GM12873 (cell line): ENCODE measurements at regions not wholly inside any gene's neighbourhood (a gene's known extent, or its start where the extent isn't known, plus 50 kb on each side); places are given as distances from the start of the nearest gene placed in this dataset.

Experiments
- TF ChIP-seq, protein P1 (sequence below): IDR thresholded peaks from 2 replicates; pipeline ENCODE4 v1.5.1; 2012; ENCODE audit warnings: low read depth, mild to moderate bottlenecking, moderate library complexity, low read length, control low read depth; ENCODE audit not compliant: insufficient read depth; ENCODE audit errors: missing control alignments

DNA sequence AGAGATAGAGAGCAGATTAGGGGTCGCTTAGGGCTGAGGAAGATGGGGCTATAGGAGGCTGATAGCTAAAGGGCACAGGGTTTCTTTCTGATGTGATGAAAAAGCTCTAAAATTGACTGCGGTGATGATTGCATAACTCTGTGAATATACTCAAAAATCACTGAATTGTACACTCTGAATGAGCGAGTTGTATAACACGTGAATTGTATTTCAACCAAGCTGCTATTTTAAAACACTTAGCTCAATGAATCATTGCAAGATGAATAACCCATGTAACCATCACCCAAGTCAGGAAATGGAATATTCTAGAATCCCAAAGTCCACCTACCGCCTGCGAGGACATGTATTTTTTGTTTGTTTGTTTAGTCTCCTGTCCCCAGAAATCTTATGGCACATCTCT, 60.1 kb upstream of the CCND2 start:
- TF ChIP-seq, protein P1, sequence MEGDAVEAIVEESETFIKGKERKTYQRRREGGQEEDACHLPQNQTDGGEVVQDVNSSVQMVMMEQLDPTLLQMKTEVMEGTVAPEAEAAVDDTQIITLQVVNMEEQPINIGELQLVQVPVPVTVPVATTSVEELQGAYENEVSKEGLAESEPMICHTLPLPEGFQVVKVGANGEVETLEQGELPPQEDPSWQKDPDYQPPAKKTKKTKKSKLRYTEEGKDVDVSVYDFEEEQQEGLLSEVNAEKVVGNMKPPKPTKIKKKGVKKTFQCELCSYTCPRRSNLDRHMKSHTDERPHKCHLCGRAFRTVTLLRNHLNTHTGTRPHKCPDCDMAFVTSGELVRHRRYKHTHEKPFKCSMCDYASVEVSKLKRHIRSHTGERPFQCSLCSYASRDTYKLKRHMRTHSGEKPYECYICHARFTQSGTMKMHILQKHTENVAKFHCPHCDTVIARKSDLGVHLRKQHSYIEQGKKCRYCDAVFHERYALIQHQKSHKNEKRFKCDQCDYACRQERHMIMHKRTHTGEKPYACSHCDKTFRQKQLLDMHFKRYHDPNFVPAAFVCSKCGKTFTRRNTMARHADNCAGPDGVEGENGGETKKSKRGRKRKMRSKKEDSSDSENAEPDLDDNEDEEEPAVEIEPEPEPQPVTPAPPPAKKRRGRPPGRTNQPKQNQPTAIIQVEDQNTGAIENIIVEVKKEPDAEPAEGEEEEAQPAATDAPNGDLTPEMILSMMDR, result no peak

DNA sequence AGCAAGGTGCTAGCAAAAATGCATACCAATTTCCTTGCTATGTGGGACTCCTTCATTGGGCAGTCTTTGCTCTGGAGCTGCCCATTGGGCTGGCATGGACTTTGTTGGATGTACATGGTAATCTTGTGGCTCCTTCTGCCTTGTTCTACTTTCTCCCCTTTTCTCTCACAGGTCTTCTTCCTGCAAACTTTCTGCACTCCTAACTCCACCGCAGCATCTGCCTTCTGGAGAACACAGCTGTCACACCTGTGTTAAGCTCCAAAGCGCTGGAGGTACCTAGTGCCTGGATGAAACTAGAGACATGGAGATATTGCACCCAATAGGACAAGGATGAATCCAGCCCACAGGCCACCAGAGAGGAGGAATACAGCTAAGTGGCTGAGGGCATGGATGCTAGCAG, 60.7 kb upstream of the CCND2 start:
- TF ChIP-seq, protein P1, result no peak

DNA sequence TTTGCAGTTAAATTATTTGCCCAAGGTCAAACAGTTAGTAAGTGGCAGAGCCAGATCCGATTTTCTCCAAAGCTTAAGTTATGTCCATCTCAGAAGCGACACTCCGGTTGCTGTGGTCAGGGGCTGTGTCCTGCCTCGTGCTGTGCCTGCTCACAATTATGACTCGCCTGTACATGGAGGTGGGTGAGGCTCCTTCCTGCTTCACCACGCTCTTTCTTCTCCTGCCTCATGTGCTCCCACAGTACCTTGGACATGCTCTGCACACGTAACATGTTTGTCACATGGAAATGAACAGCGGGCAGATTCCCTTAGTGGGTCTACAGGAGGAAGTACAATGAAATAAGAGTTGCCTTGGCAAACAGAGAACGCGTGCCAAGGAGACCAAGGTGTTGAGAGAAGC, 62.2 kb upstream of the CCND2 start:
- TF ChIP-seq, protein P1, result no peak

DNA sequence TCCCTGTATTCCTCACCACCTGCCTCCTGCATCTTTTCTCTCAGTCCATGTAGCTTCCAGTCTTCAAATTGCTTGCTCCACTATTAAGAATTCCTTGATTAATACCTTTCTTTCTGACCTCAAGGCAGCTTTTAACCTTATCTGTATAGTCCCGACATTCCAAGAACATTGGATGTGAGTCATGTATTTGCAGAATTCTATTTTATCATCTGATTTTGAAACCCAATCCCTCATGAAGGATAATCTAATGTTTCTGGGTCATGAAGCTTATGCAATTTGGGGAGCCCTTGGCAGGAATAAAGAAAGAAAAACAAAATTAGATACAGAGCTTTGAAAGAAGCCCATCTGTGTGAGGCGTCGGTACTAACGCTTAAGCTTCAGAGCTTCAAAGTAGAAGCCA, 63.4 kb upstream of the CCND2 start:
- TF ChIP-seq, protein P1, result no peak

DNA sequence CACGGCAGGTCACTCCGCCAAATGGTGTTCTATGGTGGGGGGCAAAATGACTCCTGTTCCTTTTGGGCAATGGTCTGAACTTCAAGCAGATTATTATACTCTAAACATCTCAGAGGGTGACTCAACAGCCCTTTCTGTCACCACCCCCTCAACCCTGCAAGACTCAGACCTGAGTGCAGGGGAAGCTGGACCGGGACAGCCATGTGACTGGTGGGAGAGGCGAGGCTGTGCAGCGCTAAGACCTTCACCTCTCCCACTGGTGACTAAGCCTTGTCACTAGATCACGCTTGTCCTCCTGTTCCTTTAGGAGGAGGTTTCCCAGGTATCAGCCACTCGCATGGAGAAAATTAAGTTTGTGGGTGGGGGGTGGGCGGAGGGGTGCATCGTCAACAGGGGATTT, 67.1 kb upstream of the CCND2 start:
- TF ChIP-seq, protein P1, result no peak

DNA sequence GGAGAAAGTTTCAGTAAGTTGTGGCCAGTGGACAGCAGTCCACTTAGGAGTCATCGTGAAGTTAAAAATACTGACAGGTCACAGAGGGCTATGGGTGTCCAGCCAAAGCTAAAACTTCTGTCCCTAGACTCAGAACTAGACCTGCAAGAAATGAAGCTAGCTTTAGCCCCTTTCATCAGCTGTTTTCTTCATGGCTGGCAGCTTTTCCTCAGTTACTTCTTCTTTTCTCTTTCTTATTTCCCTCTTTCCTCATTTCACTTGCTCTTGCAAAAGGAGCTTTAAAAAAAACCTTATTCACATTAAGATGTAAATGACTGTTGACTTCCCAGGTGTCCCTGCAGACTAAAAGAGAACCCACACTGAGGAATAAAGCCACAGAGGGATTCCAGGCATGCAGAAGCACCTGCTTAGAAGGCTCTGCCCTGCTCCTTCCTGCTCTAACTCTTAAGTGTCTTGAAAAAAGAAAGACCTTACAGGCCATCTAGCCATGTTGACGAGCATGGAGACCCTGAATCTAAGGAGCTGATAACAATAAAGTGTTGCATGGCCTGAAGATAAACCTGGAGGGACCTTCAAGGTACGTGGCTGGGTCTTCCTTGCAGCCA, 69.7 kb upstream of the CCND2 start:
- TF ChIP-seq, protein P1, result no peak

DNA sequence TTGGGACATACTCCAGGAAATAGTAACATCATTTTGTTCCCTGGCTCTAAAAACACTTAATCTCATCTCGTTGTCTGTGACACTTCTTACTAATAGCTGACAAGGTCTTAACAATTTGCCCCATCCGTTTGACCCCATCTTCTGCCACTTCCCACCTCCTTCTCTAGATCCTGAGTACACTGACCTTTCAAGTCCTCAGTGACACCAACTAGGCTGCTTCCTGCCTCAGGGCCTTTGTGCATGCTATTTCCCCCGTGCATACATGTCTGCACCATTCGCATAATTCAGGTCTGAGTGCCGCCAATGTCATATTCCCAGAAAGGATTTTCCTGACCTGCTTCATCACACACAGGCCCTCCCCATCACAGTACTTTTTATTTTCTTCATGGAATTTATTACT, 70.6 kb upstream of the CCND2 start:
- TF ChIP-seq, protein P1, result no peak
